ENCODE measurements at regions not wholly inside any gene's neighbourhood (a gene's known extent, or its start where the extent isn't known, plus 50 kb on each side); places are given as distances from the start of the nearest gene placed in this dataset.

DNA sequence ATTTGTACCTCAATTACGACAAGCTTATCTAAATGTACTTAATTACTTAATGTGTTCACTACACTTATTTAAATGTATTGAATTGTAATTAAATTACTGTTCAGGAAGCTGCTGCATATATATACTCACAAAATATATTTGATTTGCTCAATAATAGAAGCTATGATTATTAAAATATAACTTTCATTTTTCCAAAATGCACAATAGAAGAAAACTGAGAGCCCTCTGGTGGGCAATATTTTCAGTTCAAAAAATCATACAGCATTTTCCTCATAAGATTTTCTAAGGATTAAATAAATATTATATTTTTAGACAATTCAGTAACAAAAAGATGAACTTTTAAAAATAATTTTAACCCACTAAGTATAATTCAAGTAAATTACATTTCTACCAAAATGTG lies 217.3 kb downstream of the DKK2 start:
- intact Hi-C loops (cut with micrococcal nuclease; ENCODE audit: unreplicated experiment) = no loop called here

DNA sequence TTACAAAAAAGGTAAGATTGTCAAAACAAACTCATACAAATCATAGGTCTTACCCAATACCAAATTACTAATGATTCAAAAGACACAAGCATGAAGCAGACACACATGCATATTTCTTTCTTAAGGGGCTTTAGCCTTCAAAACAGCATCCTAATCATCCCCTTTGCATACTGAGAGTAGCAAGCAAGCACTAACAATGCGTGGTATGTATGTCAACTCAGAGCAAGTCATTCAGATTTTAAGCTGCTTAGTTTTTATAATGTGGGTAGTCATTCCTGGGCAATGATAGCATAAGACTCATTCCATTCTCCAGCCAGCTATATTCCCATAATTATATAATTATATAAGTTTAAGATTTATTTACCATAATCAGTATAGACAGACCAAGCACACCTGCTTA lies 219.6 kb downstream of the DKK2 start:
- Histone ChIP-seq H3K36me3 (ENCODE audit: control insufficient read depth, insufficient read depth, low read length) (no peaks in the 10 kb centered on the region), H3K4me3 (ENCODE audit: low read depth, low read length) (no peak overlapping the region), H3K27me3 (replicated peaks; ENCODE audit: control insufficient read depth, insufficient read depth, low read length) (no peaks in the 10 kb centered on the region), H3K9me3 (no peaks in the 10 kb centered on the region), H3K4me1 (no peaks in the 10 kb centered on the region)
- TF ChIP-seq CTCF (IDR thresholded peaks at IDR 0.05; ENCODE audit: insufficient read depth in 1 of 2, low read depth in 1 of 2, low read length in 1 of 2, severe bottlenecking in 1 of 2, unreplicated experiment in 1 of 2) = no peak
- DNase-seq = no peak
- POLR2A ChIA-PET = no interaction called here
- H3K36me3 Mint-ChIP-seq (ENCODE audit: insufficient read depth, unreplicated experiment) = no peaks in the 10 kb centered on the region
- intact Hi-C loops (cut with micrococcal nuclease; ENCODE audit: unreplicated experiment) = no loop called here
- peaks cover 6% of the 10 kb centered on the region for H3K4me1 Mint-ChIP-seq (ENCODE audit: low read depth, unreplicated experiment)
- peaks cover 11% of the 10 kb centered on the region for H3K9me3 Mint-ChIP-seq (ENCODE audit: unreplicated experiment)
- no peak overlapping the region for H3K27ac Mint-ChIP-seq (ENCODE audit: unreplicated experiment)
- no peak overlapping the region for H3K4me3 Mint-ChIP-seq (ENCODE audit: unreplicated experiment)
- CTCF ChIA-PET = no interaction called here
- no TSS peak for BruUV-seq (replicated peaks)
- H3K27me3 Mint-ChIP-seq (ENCODE audit: insufficient read depth, unreplicated experiment) = no peaks in the 10 kb centered on the region

More for the DNA sequence above, 217.3 kb downstream of the DKK2 start:
- peaks cover 3% of the 10 kb centered on the region for H3K4me1 Mint-ChIP-seq (ENCODE audit: low read depth, unreplicated experiment)
- H3K27ac Mint-ChIP-seq (ENCODE audit: unreplicated experiment) = no peak overlapping the region
- no peaks in the 10 kb centered on the region for H3K27me3 Mint-ChIP-seq (ENCODE audit: insufficient read depth, unreplicated experiment)
- peaks cover 3% of the 10 kb centered on the region for H3K36me3 Mint-ChIP-seq (ENCODE audit: insufficient read depth, unreplicated experiment)
- H3K4me3 Mint-ChIP-seq (ENCODE audit: unreplicated experiment) = no peak overlapping the region
- no TSS peak for BruUV-seq (replicated peaks)
- POLR2A ChIA-PET = no interaction called here
- H3K27me3 ChIP-seq (replicated peaks; ENCODE audit: control insufficient read depth, insufficient read depth, low read length) = no peaks in the 10 kb centered on the region
- peaks cover 4% of the 10 kb centered on the region for H3K9me3 ChIP-seq
- no peak for DNase-seq
- no peaks in the 10 kb centered on the region for H3K36me3 ChIP-seq (ENCODE audit: control insufficient read depth, insufficient read depth, low read length)
- no peaks in the 10 kb centered on the region for H3K4me1 ChIP-seq
- no peak overlapping the region for H3K4me3 ChIP-seq (ENCODE audit: low read depth, low read length)
- TF ChIP-seq CTCF (IDR thresholded peaks at IDR 0.05; ENCODE audit: insufficient read depth in 1 of 2, low read depth in 1 of 2, low read length in 1 of 2, severe bottlenecking in 1 of 2, unreplicated experiment in 1 of 2) = peak; percentile 6 to 31
- CTCF ChIA-PET = no interaction called here
- H3K9me3 Mint-ChIP-seq (ENCODE audit: unreplicated experiment) = peaks cover 17% of the 10 kb centered on the region

GRCh38 chr4:106810122-106810521 lies 226.0 kb downstream of the DKK2 start:
- no peaks in the 10 kb centered on the region; the same call in 1 of the 2 replicates for H3K4me1 ChIP-seq
- Mint-ChIP-seq H3K27ac (ENCODE audit: unreplicated experiment) (no peak overlapping the region), H3K9me3 (ENCODE audit: unreplicated experiment) (no peaks in the 10 kb centered on the region), H3K36me3 (ENCODE audit: insufficient read depth, unreplicated experiment) (no peaks in the 10 kb centered on the region), H3K4me1 (ENCODE audit: low read depth, unreplicated experiment) (peaks cover 11% of the 10 kb centered on the region), H3K4me3 (ENCODE audit: unreplicated experiment) (no peak overlapping the region), H3K27me3 (ENCODE audit: insufficient read depth, unreplicated experiment) (no peaks in the 10 kb centered on the region)
- CTCF ChIA-PET = no interaction called here
- TF ChIP-seq CTCF (IDR thresholded peaks at IDR 0.05; ENCODE audit: insufficient read depth in 1 of 2, low read depth in 1 of 2, low read length in 1 of 2, severe bottlenecking in 1 of 2, unreplicated experiment in 1 of 2) = no peak
- POLR2A ChIA-PET = no interaction called here
- H3K27me3 ChIP-seq (replicated peaks; ENCODE audit: control insufficient read depth, insufficient read depth, low read length) = no peaks in the 10 kb centered on the region
- no TSS peak for BruUV-seq (replicated peaks)
- H3K36me3 ChIP-seq (ENCODE audit: control insufficient read depth, insufficient read depth, low read length) = no peaks in the 10 kb centered on the region
- H3K9me3 ChIP-seq = no peaks in the 10 kb centered on the region
- intact Hi-C loops (cut with micrococcal nuclease; ENCODE audit: unreplicated experiment) = no loop called here
- H3K4me3 ChIP-seq (ENCODE audit: low read depth, low read length) = no peak overlapping the region
- no peak for DNase-seq

Data from Caco-2 (cell line).